ENCODE measurements at regions not wholly inside any gene's neighbourhood (a gene's known extent, or its start where the extent isn't known, plus 50 kb on each side); places are given as distances from the start of the nearest gene placed in this dataset.

GRCh38 chr3:59426821-59427565 lies 377.2 kb upstream of the CFAP20DC start:
- Histone ChIP-seq H3K4me1 (ENCODE audit: control insufficient read depth in 3 of 3, insufficient read depth in 3 of 3, low read length in 3 of 3) (no peaks in the 10 kb centered on the region), H3K36me3 (ENCODE audit: control insufficient read depth in 3 of 3, insufficient read depth in 3 of 3, low read length in 3 of 3) (no peaks in the 10 kb centered on the region), H3K9me3 (ENCODE audit: control insufficient read depth in 3 of 3, low read length in 3 of 3) (no peaks in the 10 kb centered on the region), H3K27me3 (ENCODE audit: control insufficient read depth in 3 of 3, insufficient read depth in 3 of 3, low read length in 3 of 3) (peaks cover 0 to 6% (median 0%) of the 10 kb centered on the region in 3 donors), H3K4me3 (ENCODE audit: low read length in 3 of 3) (no peak overlapping the region), H3K27ac (ENCODE audit: low read depth, low read length) (no peak overlapping the region), H3K9ac (ENCODE audit: low read depth in 1 of 3, low read length in 3 of 3) (no peak overlapping the region)

GRCh38 chr3:59425942-59426341 lies 376.1 kb upstream of the CFAP20DC start:
- no peak overlapping the region for H3K9ac ChIP-seq (ENCODE audit: low read depth in 1 of 3, low read length in 3 of 3)
- no peak overlapping the region for H3K4me3 ChIP-seq (ENCODE audit: low read length in 3 of 3)
- no peaks in the 10 kb centered on the region for H3K36me3 ChIP-seq (ENCODE audit: control insufficient read depth in 3 of 3, insufficient read depth in 3 of 3, low read length in 3 of 3)
- H3K27me3 ChIP-seq (ENCODE audit: control insufficient read depth in 3 of 3, insufficient read depth in 3 of 3, low read length in 3 of 3): peaks cover 0 to 6% (median 0%) of the 10 kb centered on the region in 3 donors
- no peak overlapping the region for H3K27ac ChIP-seq (ENCODE audit: low read depth, low read length)
- no peaks in the 10 kb centered on the region for H3K9me3 ChIP-seq (ENCODE audit: control insufficient read depth in 3 of 3, low read length in 3 of 3)
- no peaks in the 10 kb centered on the region for H3K4me1 ChIP-seq (ENCODE audit: control insufficient read depth in 3 of 3, insufficient read depth in 3 of 3, low read length in 3 of 3)

GRCh38 chr3:59425371-59425770 lies 375.5 kb upstream of the CFAP20DC start:
- Histone ChIP-seq H3K27me3 (ENCODE audit: control insufficient read depth in 3 of 3, insufficient read depth in 3 of 3, low read length in 3 of 3) (peaks cover 0 to 6% (median 0%) of the 10 kb centered on the region in 3 donors), H3K36me3 (ENCODE audit: control insufficient read depth in 3 of 3, insufficient read depth in 3 of 3, low read length in 3 of 3) (no peaks in the 10 kb centered on the region), H3K4me3 (ENCODE audit: low read length in 3 of 3) (no peak overlapping the region), H3K27ac (ENCODE audit: low read depth, low read length) (no peak overlapping the region), H3K4me1 (ENCODE audit: control insufficient read depth in 3 of 3, insufficient read depth in 3 of 3, low read length in 3 of 3) (no peaks in the 10 kb centered on the region), H3K9ac (ENCODE audit: low read depth in 1 of 3, low read length in 3 of 3) (no peak overlapping the region), H3K9me3 (ENCODE audit: control insufficient read depth in 3 of 3, low read length in 3 of 3) (no peaks in the 10 kb centered on the region)

GRCh38 chr3:59424268-59425010 lies 374.6 kb upstream of the CFAP20DC start:
- no peak overlapping the region for H3K27ac ChIP-seq (ENCODE audit: low read depth, low read length)
- no peaks in the 10 kb centered on the region for H3K36me3 ChIP-seq (ENCODE audit: control insufficient read depth in 3 of 3, insufficient read depth in 3 of 3, low read length in 3 of 3)
- peaks cover 0 to 6% (median 0%) of the 10 kb centered on the region in 3 donors for H3K27me3 ChIP-seq (ENCODE audit: control insufficient read depth in 3 of 3, insufficient read depth in 3 of 3, low read length in 3 of 3)
- no peaks in the 10 kb centered on the region for H3K4me1 ChIP-seq (ENCODE audit: control insufficient read depth in 3 of 3, insufficient read depth in 3 of 3, low read length in 3 of 3)
- no peak overlapping the region for H3K4me3 ChIP-seq (ENCODE audit: low read length in 3 of 3)
- no peak overlapping the region for H3K9ac ChIP-seq (ENCODE audit: low read depth in 1 of 3, low read length in 3 of 3)
- H3K9me3 ChIP-seq (ENCODE audit: control insufficient read depth in 3 of 3, low read length in 3 of 3): no peaks in the 10 kb centered on the region

- no peaks in the 10 kb centered on the region for H3K9me3 ChIP-seq (ENCODE audit: control insufficient read depth in 3 of 3, low read length in 3 of 3)
Measured at GRCh38 chr3:59423707-59424106, 373.9 kb upstream of the CFAP20DC start.

GRCh38 chr3:59422312-59422711 lies 372.5 kb upstream of the CFAP20DC start:
- Histone ChIP-seq H3K4me1 (ENCODE audit: control insufficient read depth in 3 of 3, insufficient read depth in 3 of 3, low read length in 3 of 3) (no peaks in the 10 kb centered on the region), H3K9me3 (ENCODE audit: control insufficient read depth in 3 of 3, low read length in 3 of 3) (no peaks in the 10 kb centered on the region), H3K4me3 (ENCODE audit: low read length in 3 of 3) (no peak overlapping the region), H3K27me3 (ENCODE audit: control insufficient read depth in 3 of 3, insufficient read depth in 3 of 3, low read length in 3 of 3) (peaks cover 0 to 6% (median 0%) of the 10 kb centered on the region in 3 donors), H3K27ac (ENCODE audit: low read depth, low read length) (no peak overlapping the region), H3K36me3 (ENCODE audit: control insufficient read depth in 3 of 3, insufficient read depth in 3 of 3, low read length in 3 of 3) (no peaks in the 10 kb centered on the region), H3K9ac (ENCODE audit: low read depth in 1 of 3, low read length in 3 of 3) (no peak overlapping the region)

More at GRCh38 chr3:59423707-59424106, 373.9 kb upstream of the CFAP20DC start:
- Histone ChIP-seq H3K4me3 (ENCODE audit: low read length in 3 of 3) (no peak overlapping the region), H3K4me1 (ENCODE audit: control insufficient read depth in 3 of 3, insufficient read depth in 3 of 3, low read length in 3 of 3) (no peaks in the 10 kb centered on the region), H3K36me3 (ENCODE audit: control insufficient read depth in 3 of 3, insufficient read depth in 3 of 3, low read length in 3 of 3) (no peaks in the 10 kb centered on the region), H3K27ac (ENCODE audit: low read depth, low read length) (no peak overlapping the region), H3K27me3 (ENCODE audit: control insufficient read depth in 3 of 3, insufficient read depth in 3 of 3, low read length in 3 of 3) (peaks cover 0 to 6% (median 0%) of the 10 kb centered on the region in 3 donors), H3K9ac (ENCODE audit: low read depth in 1 of 3, low read length in 3 of 3) (no peak overlapping the region)

GRCh38 chr3:59418836-59419235 lies 369.0 kb upstream of the CFAP20DC start:
- no peaks in the 10 kb centered on the region for H3K36me3 ChIP-seq (ENCODE audit: control insufficient read depth in 3 of 3, insufficient read depth in 3 of 3, low read length in 3 of 3)
- no peak overlapping the region for H3K4me3 ChIP-seq (ENCODE audit: low read length in 3 of 3)
- H3K27ac ChIP-seq (ENCODE audit: low read depth, low read length): no peak overlapping the region
- H3K4me1 ChIP-seq (ENCODE audit: control insufficient read depth in 3 of 3, insufficient read depth in 3 of 3, low read length in 3 of 3): no peaks in the 10 kb centered on the region
- no peak overlapping the region for H3K9ac ChIP-seq (ENCODE audit: low read depth in 1 of 3, low read length in 3 of 3)
- H3K27me3 ChIP-seq (ENCODE audit: control insufficient read depth in 3 of 3, insufficient read depth in 3 of 3, low read length in 3 of 3): peaks cover 0 to 2% (median 0%) of the 10 kb centered on the region in 3 donors
- H3K9me3 ChIP-seq (ENCODE audit: control insufficient read depth in 3 of 3, low read length in 3 of 3): no peaks in the 10 kb centered on the region

- H3K9ac ChIP-seq (ENCODE audit: low read depth in 1 of 3, low read length in 3 of 3): no peak overlapping the region
- no peaks in the 10 kb centered on the region for H3K9me3 ChIP-seq (ENCODE audit: control insufficient read depth in 3 of 3, low read length in 3 of 3)
- no peak overlapping the region for H3K27ac ChIP-seq (ENCODE audit: low read depth, low read length)
- no peaks in the 10 kb centered on the region for H3K27me3 ChIP-seq (ENCODE audit: control insufficient read depth in 3 of 3, insufficient read depth in 3 of 3, low read length in 3 of 3)
- H3K4me1 ChIP-seq (ENCODE audit: control insufficient read depth in 3 of 3, insufficient read depth in 3 of 3, low read length in 3 of 3): no peaks in the 10 kb centered on the region
- no peak overlapping the region for H3K4me3 ChIP-seq (ENCODE audit: low read length in 3 of 3)
- H3K36me3 ChIP-seq (ENCODE audit: control insufficient read depth in 3 of 3, insufficient read depth in 3 of 3, low read length in 3 of 3): no peaks in the 10 kb centered on the region
Measured at GRCh38 chr3:59412516-59412915, 362.7 kb upstream of the CFAP20DC start.

- Histone ChIP-seq H3K4me3 (ENCODE audit: low read length in 3 of 3) (no peak overlapping the region), H3K27ac (ENCODE audit: low read depth, low read length) (no peak overlapping the region), H3K4me1 (ENCODE audit: control insufficient read depth in 3 of 3, insufficient read depth in 3 of 3, low read length in 3 of 3) (no peaks in the 10 kb centered on the region), H3K9ac (ENCODE audit: low read depth in 1 of 3, low read length in 3 of 3) (no peak overlapping the region), H3K36me3 (ENCODE audit: control insufficient read depth in 3 of 3, insufficient read depth in 3 of 3, low read length in 3 of 3) (no peaks in the 10 kb centered on the region), H3K27me3 (ENCODE audit: control insufficient read depth in 3 of 3, insufficient read depth in 3 of 3, low read length in 3 of 3) (no peaks in the 10 kb centered on the region), H3K9me3 (ENCODE audit: control insufficient read depth in 3 of 3, low read length in 3 of 3) (no peaks in the 10 kb centered on the region)
Measured at GRCh38 chr3:59411694-59412093, 361.9 kb upstream of the CFAP20DC start.

- H3K36me3 ChIP-seq (ENCODE audit: control insufficient read depth in 3 of 3, insufficient read depth in 3 of 3, low read length in 3 of 3): no peaks in the 10 kb centered on the region
- H3K9me3 ChIP-seq (ENCODE audit: control insufficient read depth in 3 of 3, low read length in 3 of 3): no peaks in the 10 kb centered on the region
- H3K4me1 ChIP-seq (ENCODE audit: control insufficient read depth in 3 of 3, insufficient read depth in 3 of 3, low read length in 3 of 3): no peaks in the 10 kb centered on the region
- H3K27me3 ChIP-seq (ENCODE audit: control insufficient read depth in 3 of 3, insufficient read depth in 3 of 3, low read length in 3 of 3): no peaks in the 10 kb centered on the region
- no peak overlapping the region for H3K9ac ChIP-seq (ENCODE audit: low read depth in 1 of 3, low read length in 3 of 3)
- H3K4me3 ChIP-seq (ENCODE audit: low read length in 3 of 3): no peak overlapping the region
- H3K27ac ChIP-seq (ENCODE audit: low read depth, low read length): no peak overlapping the region
Measured at GRCh38 chr3:59411186-59411585, 361.4 kb upstream of the CFAP20DC start.

Measured in skeletal muscle tissue (tissue), 3 donors.